SK-N-SH treated with all-trans-retinoic acid at 6 μM for 48 hours (cell line): ENCODE measurements at regions not wholly inside any gene's neighbourhood (a gene's known extent, or its start where the extent isn't known, plus 50 kb on each side); places are given as distances from the start of the nearest gene placed in this dataset.

ENCODE experiments used
- ATAC-seq: fragments of 200-7000 bp; cut with Tn5 transposase; 3 replicates; pipeline ENCODE4 v1.9.1; 2020; ENCODE audit warnings: mild to moderate bottlenecking, moderate library complexity
- ARNTL ChIP-seq: fragments of 450-650 bp; formaldehyde crosslinking; IDR thresholded peaks from 2 replicates; pipeline ENCODE4 v1.5.0; 2020; ENCODE audit warnings: low read depth, mild to moderate bottlenecking, moderate library complexity, borderline replicate concordance
- BACH2 ChIP-seq: fragments of 250-450 bp; sonication (Bioruptor Pico); IDR thresholded peaks from 2 replicates; pipeline ENCODE4 v1.9.0; 2021; ENCODE audit warnings: mild to moderate bottlenecking, borderline replicate concordance
- CREB5 ChIP-seq: fragments of 250-450 bp; sonication (Bioruptor Pico); IDR thresholded peaks from 2 replicates; pipeline ENCODE4 v1.5.1; 2020; ENCODE audit warnings: low read depth, mild to moderate bottlenecking, moderate library complexity
- CSRNP3 ChIP-seq: fragments of 250-450 bp; sonication (Bioruptor Pico); IDR thresholded peaks from 2 replicates; pipeline ENCODE4 v1.5.1; 2021; ENCODE audit warnings: mild to moderate bottlenecking, moderate library complexity
- ESRRG ChIP-seq: fragments of 250-450 bp; sonication (Bioruptor Pico); IDR thresholded peaks from 2 replicates; pipeline ENCODE4 v1.6.1; 2021; ENCODE audit warnings: mild to moderate bottlenecking
- GLIS3 ChIP-seq: fragments of 250-450 bp; sonication (Bioruptor Pico); IDR thresholded peaks from 2 replicates; pipeline ENCODE4 v1.5.0; 2020; ENCODE audit warnings: mild to moderate bottlenecking, moderate library complexity
- ISL1 ChIP-seq: fragments of 250-450 bp; sonication (Bioruptor Pico); IDR thresholded peaks from 2 replicates; pipeline ENCODE4 v2.1.2; 2022; ENCODE audit warnings: mild to moderate bottlenecking, moderate library complexity
- OSR1 ChIP-seq: fragments of 250-450 bp; sonication (Bioruptor Pico); IDR thresholded peaks from 2 replicates; pipeline ENCODE4 v1.8.0; 2022; ENCODE audit warnings: moderate library complexity, mild to moderate bottlenecking, inconsistent platforms
- PATZ1 ChIP-seq: fragments of 250-450 bp; sonication (Bioruptor Pico); IDR thresholded peaks from 2 replicates; pipeline ENCODE4 v1.8.0; 2020; ENCODE audit warnings: mild to moderate bottlenecking, moderate library complexity, borderline replicate concordance
- POU6F1 ChIP-seq: fragments of 250-450 bp; sonication (Bioruptor Pico); IDR thresholded peaks from 2 replicates; pipeline ENCODE4 v1.8.0; 2021; ENCODE audit warnings: low read depth, mild to moderate bottlenecking, moderate library complexity, borderline replicate concordance
- RARB ChIP-seq: fragments of 250-450 bp; sonication (Bioruptor Pico); IDR thresholded peaks from 2 replicates; pipeline ENCODE4 v1.8.0; 2021; ENCODE audit warnings: mild to moderate bottlenecking, moderate library complexity
- SNAI2 ChIP-seq: fragments of 250-450 bp; sonication (Bioruptor Pico); IDR thresholded peaks from 2 replicates; pipeline ENCODE4 v1.5.0; 2020; ENCODE audit warnings: mild to moderate bottlenecking, moderate library complexity
- TCF4 ChIP-seq: fragments of 250-450 bp; sonication (Bioruptor Pico); IDR thresholded peaks from 2 replicates; pipeline ENCODE4 v1.8.0; 2021; ENCODE audit warnings: mild to moderate bottlenecking, moderate library complexity, borderline replicate concordance
- TSHZ2 ChIP-seq: fragments of 250-450 bp; sonication (Bioruptor Pico); IDR thresholded peaks from 2 replicates; pipeline ENCODE4 v1.5.0; 2020; ENCODE audit warnings: mild to moderate bottlenecking, moderate library complexity
- ZC3H10 ChIP-seq: fragments of 250-450 bp; sonication (Bioruptor Pico); IDR thresholded peaks from 2 replicates; pipeline ENCODE4 v1.5.1; 2021; ENCODE audit warnings: mild to moderate bottlenecking, moderate library complexity
- ZFP3 ChIP-seq: fragments of 250-450 bp; sonication (Bioruptor Pico); IDR thresholded peaks from 2 replicates; pipeline ENCODE4 v1.5.0; 2020; ENCODE audit warnings: mild to moderate bottlenecking, moderate library complexity
- ZFP30 ChIP-seq: fragments of 450-650 bp; formaldehyde crosslinking; IDR thresholded peaks from 2 replicates; pipeline ENCODE4 v1.5.0; 2022; ENCODE audit warnings: mild to moderate bottlenecking, moderate library complexity
- ZNF8 ChIP-seq: fragments of 450-650 bp; formaldehyde crosslinking; IDR thresholded peaks from 2 replicates; pipeline ENCODE4 v1.5.0; 2020; ENCODE audit warnings: mild to moderate bottlenecking, moderate library complexity

GRCh38 chr2:226578373-226578772, 221.2 kb downstream of the IRS1 start:
- TF ChIP-seq ESRRG (CRISPR knock-in tag) (no peak), BACH2 (no peak), ZFP30 (CRISPR knock-in tag) (no peak), POU6F1 (CRISPR knock-in tag) (no peak), CSRNP3 (CRISPR knock-in tag) (no peak), ZNF8 (CRISPR knock-in tag) (no peak), OSR1 (CRISPR knock-in tag) (no peak)
- ATAC-seq = no peak

GRCh38 chr2:226575928-226576327, 223.7 kb downstream of the IRS1 start:
- TF ChIP-seq CSRNP3 (CRISPR knock-in tag) (no peak), ZC3H10 (CRISPR knock-in tag) (no peak), GLIS3 (CRISPR knock-in tag) (no peak), RARB (CRISPR knock-in tag) (no peak), CREB5 (CRISPR knock-in tag) (no peak), TCF4 (CRISPR knock-in tag) (no peak), TSHZ2 (CRISPR knock-in tag) (no peak), PATZ1 (CRISPR knock-in tag) (no peak), ARNTL (CRISPR knock-in tag) (no peak), SNAI2 (CRISPR knock-in tag) (no peak), ZFP3 (CRISPR knock-in tag) (no peak), ISL1 (CRISPR knock-in tag) (no peak)
- ATAC-seq = peak; percentile 58; the same call in 2 of the 3 replicates

- TF ChIP-seq ISL1 (CRISPR knock-in tag) = peak; percentile 83
- TF ChIP-seq TCF4 (CRISPR knock-in tag) = peak; percentile 89
- TF ChIP-seq GLIS3 (CRISPR knock-in tag) = no peak
- TF ChIP-seq CSRNP3 (CRISPR knock-in tag) = no peak
- no peak; the same call in 2 of the 3 replicates for ATAC-seq
Measured at GRCh38 chr2:226573158-226573557, 226.5 kb downstream of the IRS1 start.
